GM12872 (cell line): ENCODE measurements at regions not wholly inside any gene's neighbourhood (a gene's known extent, or its start where the extent isn't known, plus 50 kb on each side); places are given as distances from the start of the nearest gene placed in this dataset.
A peak's percentile ranks its signal among the peaks of the same experiment; 100 is the strongest.

Experiments
- TF ChIP-seq, protein P1 (sequence below): IDR thresholded peaks from 3 replicates; pipeline ENCODE4 v1.5.1; 2011; ENCODE audit warnings: low read depth, mild to moderate bottlenecking, low read length, moderate library complexity; ENCODE audit not compliant: insufficient read depth

DNA sequence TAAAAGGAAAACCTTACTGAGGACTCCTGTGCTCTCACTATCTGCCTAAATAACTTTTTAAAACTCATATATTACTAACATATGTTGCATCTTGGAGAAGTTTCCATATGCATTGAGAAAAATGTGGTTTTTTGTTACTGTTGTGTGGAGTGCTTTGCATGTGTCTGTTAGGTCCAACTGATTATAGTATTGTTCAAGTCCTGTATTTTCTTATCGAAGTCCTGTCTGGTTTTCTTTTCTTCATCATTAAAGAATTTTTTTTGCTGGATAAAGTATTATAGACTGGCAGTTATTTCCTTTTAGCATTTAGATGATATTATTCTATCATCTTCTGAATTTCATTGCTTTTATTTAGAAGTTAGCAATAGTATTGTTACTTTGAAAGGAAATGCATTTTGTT is 59.5 kb upstream of the ACSM6 start:
- TF ChIP-seq, protein P1, sequence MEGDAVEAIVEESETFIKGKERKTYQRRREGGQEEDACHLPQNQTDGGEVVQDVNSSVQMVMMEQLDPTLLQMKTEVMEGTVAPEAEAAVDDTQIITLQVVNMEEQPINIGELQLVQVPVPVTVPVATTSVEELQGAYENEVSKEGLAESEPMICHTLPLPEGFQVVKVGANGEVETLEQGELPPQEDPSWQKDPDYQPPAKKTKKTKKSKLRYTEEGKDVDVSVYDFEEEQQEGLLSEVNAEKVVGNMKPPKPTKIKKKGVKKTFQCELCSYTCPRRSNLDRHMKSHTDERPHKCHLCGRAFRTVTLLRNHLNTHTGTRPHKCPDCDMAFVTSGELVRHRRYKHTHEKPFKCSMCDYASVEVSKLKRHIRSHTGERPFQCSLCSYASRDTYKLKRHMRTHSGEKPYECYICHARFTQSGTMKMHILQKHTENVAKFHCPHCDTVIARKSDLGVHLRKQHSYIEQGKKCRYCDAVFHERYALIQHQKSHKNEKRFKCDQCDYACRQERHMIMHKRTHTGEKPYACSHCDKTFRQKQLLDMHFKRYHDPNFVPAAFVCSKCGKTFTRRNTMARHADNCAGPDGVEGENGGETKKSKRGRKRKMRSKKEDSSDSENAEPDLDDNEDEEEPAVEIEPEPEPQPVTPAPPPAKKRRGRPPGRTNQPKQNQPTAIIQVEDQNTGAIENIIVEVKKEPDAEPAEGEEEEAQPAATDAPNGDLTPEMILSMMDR = no peak

DNA sequence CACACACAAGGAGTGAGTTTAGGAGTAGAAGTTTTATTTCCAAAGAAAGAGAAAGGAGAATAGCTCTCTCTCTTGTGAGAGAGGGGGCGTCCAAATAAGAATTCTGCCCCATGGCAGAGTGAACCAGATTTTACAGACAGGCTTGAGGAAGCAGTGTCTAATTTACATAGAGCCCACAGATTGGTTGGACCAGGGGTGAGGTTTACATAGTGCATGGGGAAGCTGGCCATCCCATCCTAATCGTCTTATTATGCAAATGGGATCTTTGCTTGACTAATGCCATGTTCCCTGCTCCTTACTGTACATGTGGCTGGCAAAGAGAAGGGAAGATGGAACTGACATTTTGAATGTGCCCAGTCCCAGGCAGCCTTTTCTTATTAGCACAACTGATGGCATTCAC is 60.0 kb upstream of the ACSM6 start:
- TF ChIP-seq, protein P1 = no peak

DNA sequence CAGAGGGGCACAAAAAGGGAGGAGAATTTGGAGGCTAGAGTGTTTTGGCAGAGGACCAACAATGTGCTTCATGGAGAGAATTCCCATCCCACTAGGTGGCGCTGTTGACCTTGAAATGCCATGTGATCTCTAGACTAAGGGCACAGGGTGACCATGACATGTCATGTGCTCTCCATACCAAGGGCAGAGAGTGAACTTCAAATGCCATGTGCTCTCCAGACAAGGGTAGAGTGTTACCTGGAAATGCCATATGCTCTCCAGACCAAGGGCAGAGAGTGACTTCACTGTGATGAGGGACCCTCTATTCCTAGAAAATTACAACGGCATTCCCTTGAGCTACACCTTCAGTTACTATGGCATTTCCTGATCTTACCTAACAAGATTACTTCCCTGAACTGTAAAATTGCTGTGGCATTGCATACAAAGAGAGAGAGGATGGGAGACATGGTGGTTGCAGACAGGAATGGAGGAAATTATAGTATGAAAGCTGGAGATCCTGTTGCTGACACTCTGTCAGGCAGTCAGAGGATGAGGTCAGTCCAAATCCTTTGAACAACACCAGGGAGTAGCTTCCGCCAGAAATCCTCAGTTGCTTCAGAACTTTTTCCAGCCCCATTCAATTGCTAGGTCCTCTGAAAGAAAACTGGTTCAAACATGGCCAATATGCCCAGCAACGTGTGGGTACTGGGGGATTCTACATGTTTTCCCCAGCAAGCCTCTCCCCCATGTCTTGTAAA is 60.9 kb upstream of the ACSM6 start:
- TF ChIP-seq, protein P1 = peak; percentile 89

DNA sequence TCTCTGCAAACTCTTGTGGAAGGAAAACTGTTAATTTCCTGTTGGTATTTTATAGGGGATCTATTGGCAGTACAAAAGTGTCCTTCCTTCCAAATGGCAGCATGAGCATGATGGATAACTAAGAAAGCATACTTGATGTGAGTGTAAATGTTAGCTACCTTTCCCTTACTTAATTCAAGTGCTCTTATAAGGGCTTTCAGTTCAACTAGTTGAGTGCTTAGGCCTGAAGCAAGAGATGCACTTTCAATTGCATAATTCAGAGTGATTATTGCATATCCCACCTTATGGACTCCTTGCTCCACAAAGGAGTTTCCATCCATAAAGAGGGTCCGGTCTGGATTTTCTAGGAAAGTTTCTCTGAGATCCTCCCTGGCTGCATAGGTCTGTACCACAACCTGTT is 56.3 kb upstream of the CYP2C8 start:
- TF ChIP-seq, protein P1 = no peak

DNA sequence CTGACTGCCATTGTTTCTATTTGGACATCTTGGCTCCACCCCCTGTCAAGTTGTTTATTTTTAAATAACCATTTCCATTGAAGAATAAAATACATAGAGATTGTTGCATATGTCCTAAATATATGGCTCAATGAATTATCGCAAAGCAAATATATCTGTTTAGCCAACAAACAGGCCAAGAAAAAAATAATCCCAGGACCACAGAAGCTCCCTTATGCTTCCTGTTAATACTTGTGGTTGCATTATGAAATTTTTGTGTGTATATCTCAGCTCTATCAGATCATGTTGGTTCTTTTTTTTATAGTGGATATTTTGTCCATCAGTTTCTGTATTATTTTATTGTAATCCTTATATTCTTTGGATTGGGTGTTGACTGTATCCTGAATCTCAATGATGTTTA is 53.4 kb upstream of the CYP2C8 start:
- TF ChIP-seq, protein P1 = no peak

DNA sequence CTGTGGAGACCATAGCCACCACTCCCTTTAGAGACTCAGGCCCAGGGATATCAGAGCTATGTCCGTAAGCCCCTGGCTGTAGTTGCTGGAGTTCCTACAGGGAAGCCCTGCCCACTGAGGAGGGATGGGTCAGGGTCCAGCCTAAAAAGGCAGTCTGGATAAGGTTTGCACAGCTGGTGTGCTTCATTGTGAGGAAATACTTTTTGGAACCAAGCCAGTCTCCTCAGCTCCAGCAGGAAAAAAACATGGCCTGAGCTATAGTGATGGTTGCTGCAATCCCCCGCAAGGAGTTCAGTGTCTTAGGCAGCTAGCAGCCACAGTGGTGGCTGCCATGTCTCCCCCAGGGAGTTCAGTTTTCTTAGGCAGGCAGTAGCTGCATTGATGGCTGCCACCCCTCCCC is 52.6 kb upstream of the CYP2C8 start:
- TF ChIP-seq, protein P1 = no peak
